ENCODE measurements at regions not wholly inside any gene's neighbourhood (a gene's known extent, or its start where the extent isn't known, plus 50 kb on each side); places are given as distances from the start of the nearest gene placed in this dataset.

GRCh38 chr1:221411283-221411682, 330.6 kb downstream of the DUSP10 start:
- TF ChIP-seq CTCF (IDR thresholded peaks at IDR 0.05) (no peak), POLR2A (IDR thresholded peaks at IDR 0.05) (no peak)

All from testis (tissue), 2 donors.